DMS 273 (cell line): ENCODE measurements at regions not wholly inside any gene's neighbourhood (a gene's known extent, or its start where the extent isn't known, plus 50 kb on each side); places are given as distances from the start of the nearest gene placed in this dataset.
"Not testable (repeated sequence)": the region's sequence is repeated elsewhere in the genome, so short reads cannot be mapped to it uniquely, and the experiment has no call there.

Experiments
- DNase-seq: peaks from one replicate; lab custom pipeline; 2025; ENCODE audit not compliant: unreplicated experiment; lab: John Stamatoyannopoulos, UW

GRCh38 chr5:16304846-16305245, 125.3 kb upstream of the MARCHF11 start:
- DNase-seq = no peak

GRCh38 chr5:16296946-16297345, 117.4 kb upstream of the MARCHF11 start:
- no peak for DNase-seq

- DNase-seq = no peak
These were observed 112.3 kb upstream of the MARCHF11 start for GRCh38 chr5:16291894-16292293.

- no peak for DNase-seq
These were observed 111.9 kb upstream of the MARCHF11 start for GRCh38 chr5:16291474-16291873.

- DNase-seq = no peak
These were observed 104.2 kb upstream of the MARCHF11 start for GRCh38 chr5:16283791-16284190.

- not testable (repeated sequence) for DNase-seq
These were observed 97.3 kb upstream of the MARCHF11 start for GRCh38 chr5:16276859-16277258.

- no peak for DNase-seq
These were observed 92.3 kb upstream of the MARCHF11 start for GRCh38 chr5:16271851-16272250.

GRCh38 chr5:16265141-16265540, 85.5 kb upstream of the MARCHF11 start:
- no peak for DNase-seq

- DNase-seq = no peak
These were observed 80.4 kb upstream of the MARCHF11 start for GRCh38 chr5:16260000-16260399.

- no peak for DNase-seq
These were observed 74.3 kb upstream of the MARCHF11 start for GRCh38 chr5:16253856-16254255.

GRCh38 chr5:16245956-16246355, 66.4 kb upstream of the MARCHF11 start:
- DNase-seq = no peak

- peak; percentile 2 for DNase-seq
These were observed 65.7 kb upstream of the MARCHF11 start for GRCh38 chr5:16245249-16245648.

- DNase-seq = no peak
These were observed 58.4 kb upstream of the MARCHF11 start for GRCh38 chr5:16238018-16238417.

GRCh38 chr5:16234598-16234997, 55.0 kb upstream of the MARCHF11 start:
- DNase-seq = peak; percentile 7

GRCh38 chr5:16233730-16234129, 54.1 kb upstream of the MARCHF11 start:
- no peak for DNase-seq

GRCh38 chr5:16229357-16229940, 49.9 kb upstream of the MARCHF11 start:
- no peak for DNase-seq
